Stimulated activated CD8-positive, alpha-beta memory T cell treated with anti-CD3 and anti-CD28 coated beads, Interleukin-2, amount 100 ng/mL, for 1 hour (primary cell): ENCODE measurements at regions not wholly inside any gene's neighbourhood (a gene's known extent, or its start where the extent isn't known, plus 50 kb on each side); places are given as distances from the start of the nearest gene placed in this dataset.
"Not testable (repeated sequence)": the region's sequence is repeated elsewhere in the genome, so short reads cannot be mapped to it uniquely, and the experiment has no call there.

ENCODE experiments used
- DNase-seq, 2 donors: peaks; one replicate each; pipeline ENCODE4 v3.0.0-alpha.2; 2020; ENCODE audit warnings: low read depth in 2 of 2

DNA sequence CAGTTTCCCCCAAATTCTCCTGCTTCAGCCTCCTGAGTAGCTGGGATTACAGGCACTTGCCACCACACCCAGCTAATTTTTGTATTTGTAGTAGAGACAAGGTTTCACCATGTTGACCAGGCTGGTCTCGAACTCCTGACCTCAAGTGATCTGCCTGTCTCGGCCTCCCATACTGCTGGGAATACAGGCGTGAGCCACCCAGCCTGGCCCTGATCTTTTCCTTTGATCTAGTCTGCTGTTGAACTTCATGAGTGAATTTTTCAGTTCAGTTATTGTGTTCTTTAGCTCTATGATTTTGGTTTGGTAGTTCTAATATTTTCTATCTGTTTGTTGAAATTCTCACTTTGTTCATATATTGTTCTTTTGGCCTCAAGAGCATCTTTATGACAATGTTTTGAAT lies 83.4 kb upstream of the RAP2C start:
- not testable (repeated sequence) for DNase-seq

DNA sequence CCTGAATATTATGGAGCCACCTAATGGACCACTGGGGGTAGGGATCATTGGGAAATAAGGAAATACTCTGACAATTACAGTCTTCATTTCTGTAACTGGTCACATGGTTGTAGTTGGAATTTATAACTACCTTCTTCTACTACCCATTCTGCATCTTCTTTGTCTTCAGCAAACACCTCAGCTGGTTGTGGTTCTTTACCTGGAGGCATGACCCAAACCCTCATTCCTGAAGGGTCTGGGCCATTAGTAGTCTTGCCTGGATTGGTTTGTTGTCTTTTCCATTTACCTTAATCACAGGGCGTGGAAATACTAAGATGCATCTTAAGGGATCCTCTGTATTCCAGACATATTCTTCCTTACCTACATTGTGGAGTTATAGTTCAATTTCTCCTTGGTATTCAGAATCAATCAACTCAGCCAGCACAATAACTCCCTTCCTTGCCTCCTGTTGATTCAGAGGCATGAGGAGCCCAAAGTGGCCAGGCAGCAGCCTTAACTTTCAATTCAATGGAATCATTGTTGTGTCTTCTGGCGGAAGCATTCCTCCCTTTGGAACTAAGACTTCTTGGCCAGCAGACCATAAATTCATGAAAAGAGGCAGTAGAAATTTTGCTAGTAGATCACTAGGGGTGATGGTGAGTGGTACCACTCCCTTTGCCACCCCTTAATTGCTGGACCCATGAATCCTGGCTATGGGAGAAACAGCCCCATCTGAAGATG lies 75.7 kb upstream of the RAP2C start:
- DNase-seq = no peak

DNA sequence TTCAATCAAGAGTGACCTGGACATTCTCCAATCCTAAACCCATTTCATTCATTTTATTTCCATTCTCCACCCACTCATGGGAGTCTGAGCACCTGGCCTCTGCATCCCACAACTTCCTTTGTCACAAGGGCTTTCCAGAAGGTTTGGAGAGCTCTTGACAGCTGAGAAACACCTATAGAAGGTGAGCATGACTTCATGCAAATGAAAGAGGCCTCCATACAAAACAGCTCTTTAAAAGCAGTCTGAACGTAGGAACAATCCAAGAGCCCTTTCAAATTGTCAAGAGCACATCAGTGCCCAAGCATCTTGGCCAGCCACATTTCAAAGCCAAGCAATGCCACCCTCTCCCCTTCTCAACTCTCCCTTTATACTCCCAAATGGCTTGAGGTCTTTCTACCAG lies 74.9 kb upstream of the RAP2C start:
- no peak for DNase-seq

DNA sequence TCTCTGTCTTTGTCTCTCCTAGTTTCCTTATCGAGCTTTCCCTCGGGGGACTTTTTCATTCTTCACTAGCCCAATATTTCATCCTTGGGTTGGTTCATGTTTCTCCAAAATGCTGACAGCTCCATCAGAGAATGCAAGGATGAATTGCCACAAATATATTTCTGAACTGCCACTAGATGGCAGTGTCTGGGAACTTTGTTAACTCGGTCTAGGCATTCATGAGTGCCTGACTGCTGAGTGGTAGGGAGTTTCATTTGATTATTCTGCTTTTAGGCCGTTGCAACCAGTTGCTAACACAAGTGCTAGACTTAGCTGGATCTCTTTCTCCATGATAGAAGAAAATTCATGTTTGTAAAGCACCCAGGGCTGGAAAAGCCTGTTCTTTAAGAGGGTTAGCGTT lies 73.5 kb upstream of the RAP2C start:
- peak in 1 of 2 donors; percentile 1 for DNase-seq

DNA sequence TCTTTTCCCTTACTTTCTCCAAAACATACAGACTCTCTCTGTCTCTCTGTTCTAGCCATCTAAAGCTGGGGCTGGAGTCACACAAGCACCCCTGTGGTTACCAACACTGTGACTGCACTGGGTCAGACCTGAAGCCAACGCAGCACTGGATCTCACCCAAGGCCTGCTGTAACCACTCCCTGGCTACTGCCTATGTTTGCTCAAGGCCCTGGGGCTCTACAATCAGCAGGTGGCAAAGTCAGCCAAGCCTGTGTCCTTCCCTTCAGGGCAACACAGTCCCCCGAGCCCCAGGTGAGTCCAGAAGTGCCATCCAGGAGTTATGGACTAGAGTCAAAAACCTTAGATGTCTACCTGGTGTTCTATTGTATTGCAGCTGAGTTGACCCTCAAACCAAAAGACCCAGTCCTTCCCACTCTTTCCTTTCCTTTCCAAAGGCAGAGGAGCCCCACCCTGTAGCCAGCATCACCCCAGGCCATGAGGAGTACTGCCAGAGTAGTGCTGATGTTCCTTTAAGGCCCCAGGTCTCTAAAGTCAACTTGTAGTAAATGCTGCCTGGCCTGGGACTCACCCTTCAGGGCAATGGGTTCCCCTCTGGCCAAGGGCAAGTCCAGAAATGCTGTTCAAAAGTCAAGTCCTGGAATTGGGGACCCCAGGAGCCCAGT lies 58.8 kb upstream of the RAP2C start:
- DNase-seq = no peak

DNA sequence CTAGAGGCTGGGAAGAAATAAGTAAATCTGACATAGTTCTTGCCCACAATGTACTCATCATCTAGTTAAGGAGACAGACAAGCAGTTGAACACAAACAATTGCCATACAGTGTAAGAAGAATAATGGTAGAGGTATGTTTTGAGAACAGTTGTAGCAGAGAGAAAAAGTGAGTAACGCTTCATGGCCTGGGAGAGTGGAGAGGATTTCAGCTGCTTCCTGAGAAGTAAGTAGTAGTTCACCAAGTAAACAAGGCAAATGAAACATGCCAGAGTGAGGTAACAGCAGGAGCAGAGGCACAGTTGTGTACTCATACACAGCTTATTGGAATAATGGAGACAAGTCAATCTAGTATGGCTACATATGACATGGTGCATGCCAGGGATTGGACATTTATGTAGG lies 53.6 kb upstream of the RAP2C start:
- no peak for DNase-seq

DNA sequence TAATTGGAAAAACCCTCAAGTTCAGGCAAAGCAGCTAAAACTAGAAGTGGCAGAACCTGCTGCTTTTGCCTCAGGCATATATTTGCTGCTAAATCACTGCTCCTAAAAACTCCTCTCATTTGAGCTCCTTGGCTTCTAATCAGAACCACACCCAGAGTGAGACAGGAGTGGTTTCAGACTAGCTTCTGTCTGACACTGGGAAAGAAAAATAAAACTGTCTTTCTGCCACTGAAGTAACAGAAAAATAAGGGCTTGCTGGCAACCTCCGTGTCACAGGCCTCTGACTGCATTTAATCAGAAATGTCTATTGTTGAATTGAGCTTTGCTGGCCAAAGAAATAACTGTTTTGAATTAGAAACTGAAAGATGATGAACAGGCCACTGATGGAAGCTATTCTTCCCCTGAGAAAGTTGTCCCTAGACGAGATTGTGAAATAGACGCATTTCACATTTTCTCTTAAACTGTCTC lies 52.1 kb upstream of the RAP2C start:
- no peak for DNase-seq

DNA sequence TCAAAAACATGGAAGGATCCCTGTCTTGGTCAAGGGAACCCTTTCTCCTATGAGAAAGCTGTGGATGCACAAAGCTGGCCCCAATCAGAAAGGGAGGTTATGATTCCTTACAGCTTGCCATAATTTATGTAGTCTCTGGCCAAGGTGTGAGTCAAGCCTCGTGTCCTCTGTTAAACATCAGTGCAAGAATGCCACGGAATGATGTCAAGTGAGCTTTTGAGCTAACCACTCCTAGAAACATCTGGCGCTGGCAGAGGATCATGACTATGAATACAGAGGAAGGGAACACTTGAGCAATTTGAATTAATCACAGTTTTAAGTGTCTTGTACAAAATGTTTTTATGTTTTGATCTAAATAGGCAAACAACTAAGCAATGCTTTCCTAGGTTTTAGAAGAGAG lies 51.5 kb upstream of the RAP2C start:
- DNase-seq = no peak

DNA sequence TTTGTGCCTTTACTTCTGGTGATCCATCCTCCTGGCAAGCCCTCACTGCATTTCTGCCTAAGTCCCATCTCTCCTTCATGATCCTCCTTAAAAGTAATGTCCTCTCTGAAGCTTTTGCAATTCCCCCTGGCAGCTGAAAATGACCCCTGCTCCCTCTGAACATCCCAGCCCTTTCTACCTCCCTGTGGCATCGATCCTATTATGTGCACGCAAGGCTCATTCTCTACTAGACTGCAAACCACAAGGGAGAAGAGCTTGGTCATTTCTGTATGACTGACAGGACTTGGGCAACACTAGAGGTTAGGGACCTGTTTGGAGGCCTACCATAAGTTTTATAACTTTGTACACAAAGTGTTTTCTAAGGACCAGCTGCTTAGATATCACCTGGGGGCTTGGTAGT lies 50.8 kb upstream of the RAP2C start:
- no peak for DNase-seq
